Endothelial cell of umbilical vein (primary cell): ENCODE measurements at regions not wholly inside any gene's neighbourhood (a gene's known extent, or its start where the extent isn't known, plus 50 kb on each side); places are given as distances from the start of the nearest gene placed in this dataset.

Experiments used
- CTCF ChIP-seq, 2 donors: IDR thresholded peaks; 1 replicate in 1 of 2; 2 replicates in 1 of 2; pipeline ENCODE4 v1.5.1; 2011; ENCODE audit warnings: low read length in 2 of 2, mild to moderate bottlenecking in 2 of 2, moderate library complexity in 2 of 2, control low read depth in 1 of 2, inconsistent platforms in 1 of 2, low read depth in 1 of 2; ENCODE audit not compliant: insufficient read depth in 1 of 2; ENCODE audit errors: extremely low read depth in 1 of 2
- EZH2 ChIP-seq: IDR thresholded peaks from 2 replicates; pipeline ENCODE4 v1.6.1; 2012; ENCODE audit warnings: borderline replicate concordance, low read depth, mild to moderate bottlenecking, moderate library complexity, low read length, inconsistent platforms; ENCODE audit not compliant: severe bottlenecking
- MAX ChIP-seq: IDR thresholded peaks from 2 replicates; pipeline ENCODE4 v1.6.1; 2011; ENCODE audit not compliant: insufficient read depth, insufficient read length
- MYC ChIP-seq: IDR thresholded peaks from one replicate; pipeline ENCODE4 v1.6.1; 2011; ENCODE audit warnings: mild to moderate bottlenecking, low read depth, low read length
- POLR2AphosphoS5 ChIP-seq: IDR thresholded peaks from 2 replicates; pipeline ENCODE4 v1.6.1; 2012; ENCODE audit warnings: low read depth, mild to moderate bottlenecking, control low read depth, low read length, moderate library complexity; ENCODE audit not compliant: insufficient read depth

GRCh38 chr6:14751645-14752175 is 494.2 kb upstream of the JARID2 start:
- TF ChIP-seq CTCF (IDR thresholded peaks at IDR 0.05; ENCODE audit: extremely low read depth in 1 of 2, insufficient read depth in 1 of 2, low read depth in 1 of 2, low read length in 2 of 2): no peak
- no peak for TF ChIP-seq EZH2
- TF ChIP-seq POLR2AphosphoS5: no peak
- no peak for TF ChIP-seq MAX
- no peak for TF ChIP-seq MYC
